Tibial nerve (tissue), 4 donors: ENCODE measurements at regions not wholly inside any gene's neighbourhood (a gene's known extent, or its start where the extent isn't known, plus 50 kb on each side); places are given as distances from the start of the nearest gene placed in this dataset.

Experiments used
- EP300 ChIP-seq, 2 donors: sonication (generic); formaldehyde crosslinking; IDR thresholded peaks; one replicate each; pipeline ENCODE4 v1.6.1; 2017; ENCODE audit warnings: antibody characterized with exemption in 2 of 2, mild to moderate bottlenecking in 1 of 2
- POLR2A ChIP-seq, 2 donors: fragments of 450-650 bp; IDR thresholded peaks; one replicate each; pipeline ENCODE4 v1.6.1; 2017; ENCODE audit warnings: antibody characterized with exemption in 2 of 2, mild to moderate bottlenecking in 2 of 2, moderate library complexity in 2 of 2
- TF ChIP-seq, protein P1 (sequence below), 5 experiments: fragments of 200-600 bp in 3 of 5; fragments of 450-650 bp in 2 of 5; sonication (generic) in 3 of 5; IDR thresholded peaks; one replicate each; pipeline ENCODE4 v1.5.1; 2016 to 2019; ENCODE audit warnings: antibody characterized with exemption in 5 of 5, mild to moderate bottlenecking in 3 of 5, moderate library complexity in 2 of 5

DNA sequence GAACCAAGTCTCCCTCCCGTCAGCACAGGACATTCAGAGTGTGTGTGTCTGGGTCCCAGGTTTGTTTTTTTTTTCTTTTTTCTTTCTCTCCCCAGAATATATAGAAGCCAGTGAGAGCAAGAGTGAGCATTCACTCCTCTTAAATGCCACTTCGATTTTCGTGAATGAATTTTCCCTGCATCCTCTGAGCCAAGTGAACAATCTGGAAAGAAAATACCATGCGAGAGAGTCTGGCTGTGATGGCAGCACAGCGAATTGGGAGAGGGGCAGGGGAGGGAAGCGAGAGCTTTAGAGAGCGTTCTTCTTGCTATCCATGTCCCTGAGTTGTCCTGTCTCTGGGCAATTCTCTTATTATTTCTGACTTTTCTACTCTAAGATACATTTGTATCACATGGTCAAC is 76.0 kb upstream of the RAB3GAP2 start:
- TF ChIP-seq POLR2A (IDR thresholded peaks at IDR 0.05) (no peak), EP300 (IDR thresholded peaks at IDR 0.05) (no peak)
- TF ChIP-seq, protein P1, sequence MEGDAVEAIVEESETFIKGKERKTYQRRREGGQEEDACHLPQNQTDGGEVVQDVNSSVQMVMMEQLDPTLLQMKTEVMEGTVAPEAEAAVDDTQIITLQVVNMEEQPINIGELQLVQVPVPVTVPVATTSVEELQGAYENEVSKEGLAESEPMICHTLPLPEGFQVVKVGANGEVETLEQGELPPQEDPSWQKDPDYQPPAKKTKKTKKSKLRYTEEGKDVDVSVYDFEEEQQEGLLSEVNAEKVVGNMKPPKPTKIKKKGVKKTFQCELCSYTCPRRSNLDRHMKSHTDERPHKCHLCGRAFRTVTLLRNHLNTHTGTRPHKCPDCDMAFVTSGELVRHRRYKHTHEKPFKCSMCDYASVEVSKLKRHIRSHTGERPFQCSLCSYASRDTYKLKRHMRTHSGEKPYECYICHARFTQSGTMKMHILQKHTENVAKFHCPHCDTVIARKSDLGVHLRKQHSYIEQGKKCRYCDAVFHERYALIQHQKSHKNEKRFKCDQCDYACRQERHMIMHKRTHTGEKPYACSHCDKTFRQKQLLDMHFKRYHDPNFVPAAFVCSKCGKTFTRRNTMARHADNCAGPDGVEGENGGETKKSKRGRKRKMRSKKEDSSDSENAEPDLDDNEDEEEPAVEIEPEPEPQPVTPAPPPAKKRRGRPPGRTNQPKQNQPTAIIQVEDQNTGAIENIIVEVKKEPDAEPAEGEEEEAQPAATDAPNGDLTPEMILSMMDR (IDR thresholded peaks at IDR 0.05): no peak
